GM13976 (cell line): ENCODE measurements at regions not wholly inside any gene's neighbourhood (a gene's known extent, or its start where the extent isn't known, plus 50 kb on each side); places are given as distances from the start of the nearest gene placed in this dataset.

ENCODE experiments used
- DNase-seq: peaks from one replicate; pipeline ENCODE4 v3.0.0; 2012; ENCODE audit warnings: low spot score
- in situ Hi-C: fragments of 300-500 bp; cut with MboI; formaldehyde crosslinking; loops from one replicate; pipeline ENCODE4 v1.12.0; 2022; ENCODE audit warnings: low sequenced_read_pairs, mixed read lengths, inconsistent platforms; ENCODE audit not compliant: unreplicated experiment
- TF ChIP-seq, protein P1 (sequence below): IDR thresholded peaks from 2 replicates; pipeline ENCODE4 v1.5.1; 2012; ENCODE audit warnings: borderline replicate concordance, mild to moderate bottlenecking; ENCODE audit not compliant: insufficient read depth; ENCODE audit errors: extremely low read depth, missing control alignments, control extremely low read depth

DNA sequence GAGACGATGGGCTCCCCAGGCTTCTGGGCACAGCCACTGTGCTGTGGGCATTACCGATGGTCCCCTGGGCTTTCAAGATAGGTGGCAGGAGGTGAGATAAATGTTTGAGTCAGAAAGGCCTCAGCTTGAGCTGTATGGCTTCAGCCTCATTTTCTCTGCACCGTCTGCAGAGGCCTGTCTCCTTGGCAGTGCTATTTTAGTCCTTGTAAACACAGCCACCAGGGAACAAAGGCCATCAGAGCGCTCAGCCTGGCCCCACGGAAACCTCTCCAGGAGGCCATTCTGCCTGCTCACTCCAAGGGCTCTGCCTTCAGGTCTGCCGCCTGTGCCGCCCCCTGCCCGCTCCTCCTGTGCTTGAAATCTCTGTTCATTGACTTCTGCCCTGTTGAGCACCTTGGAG lies 1424.9 kb downstream of the TBC1D22A start:
- TF ChIP-seq, protein P1, sequence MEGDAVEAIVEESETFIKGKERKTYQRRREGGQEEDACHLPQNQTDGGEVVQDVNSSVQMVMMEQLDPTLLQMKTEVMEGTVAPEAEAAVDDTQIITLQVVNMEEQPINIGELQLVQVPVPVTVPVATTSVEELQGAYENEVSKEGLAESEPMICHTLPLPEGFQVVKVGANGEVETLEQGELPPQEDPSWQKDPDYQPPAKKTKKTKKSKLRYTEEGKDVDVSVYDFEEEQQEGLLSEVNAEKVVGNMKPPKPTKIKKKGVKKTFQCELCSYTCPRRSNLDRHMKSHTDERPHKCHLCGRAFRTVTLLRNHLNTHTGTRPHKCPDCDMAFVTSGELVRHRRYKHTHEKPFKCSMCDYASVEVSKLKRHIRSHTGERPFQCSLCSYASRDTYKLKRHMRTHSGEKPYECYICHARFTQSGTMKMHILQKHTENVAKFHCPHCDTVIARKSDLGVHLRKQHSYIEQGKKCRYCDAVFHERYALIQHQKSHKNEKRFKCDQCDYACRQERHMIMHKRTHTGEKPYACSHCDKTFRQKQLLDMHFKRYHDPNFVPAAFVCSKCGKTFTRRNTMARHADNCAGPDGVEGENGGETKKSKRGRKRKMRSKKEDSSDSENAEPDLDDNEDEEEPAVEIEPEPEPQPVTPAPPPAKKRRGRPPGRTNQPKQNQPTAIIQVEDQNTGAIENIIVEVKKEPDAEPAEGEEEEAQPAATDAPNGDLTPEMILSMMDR: no peak
- in situ Hi-C loops: no loop called here
- DNase-seq: no peak

DNA sequence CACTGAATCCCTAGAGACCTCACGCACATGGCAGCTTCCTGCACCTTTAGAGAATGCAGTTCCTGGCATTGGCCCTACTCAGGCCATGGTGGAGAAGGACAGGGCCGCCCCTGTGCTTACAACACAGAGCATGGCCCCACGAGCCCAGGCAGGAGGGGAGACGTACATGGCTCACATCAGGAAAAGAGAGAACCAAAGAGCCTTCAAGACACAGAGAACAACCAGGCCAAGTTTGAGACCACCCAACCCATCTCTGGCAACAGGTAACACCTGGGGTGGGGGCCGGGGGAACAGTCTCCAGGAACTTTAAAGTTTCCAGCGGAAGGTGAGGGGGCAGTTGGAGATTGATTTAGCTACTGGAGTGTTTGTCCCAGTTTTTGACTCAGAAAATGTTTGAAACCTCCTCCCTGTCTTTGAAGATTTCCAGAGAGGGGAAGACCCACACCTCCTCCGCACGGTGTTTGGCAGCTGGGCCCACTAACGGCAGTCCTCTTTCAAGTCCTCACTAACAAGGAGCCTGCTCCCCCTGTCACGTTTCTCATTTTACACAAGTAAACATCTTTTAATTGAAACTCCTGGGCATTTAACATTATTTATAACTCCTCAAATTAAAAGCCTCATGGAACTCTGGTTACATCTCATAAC lies 1423.8 kb downstream of the TBC1D22A start:
- TF ChIP-seq, protein P1: no peak
- DNase-seq: no peak
- in situ Hi-C loops: no loop called here

DNA sequence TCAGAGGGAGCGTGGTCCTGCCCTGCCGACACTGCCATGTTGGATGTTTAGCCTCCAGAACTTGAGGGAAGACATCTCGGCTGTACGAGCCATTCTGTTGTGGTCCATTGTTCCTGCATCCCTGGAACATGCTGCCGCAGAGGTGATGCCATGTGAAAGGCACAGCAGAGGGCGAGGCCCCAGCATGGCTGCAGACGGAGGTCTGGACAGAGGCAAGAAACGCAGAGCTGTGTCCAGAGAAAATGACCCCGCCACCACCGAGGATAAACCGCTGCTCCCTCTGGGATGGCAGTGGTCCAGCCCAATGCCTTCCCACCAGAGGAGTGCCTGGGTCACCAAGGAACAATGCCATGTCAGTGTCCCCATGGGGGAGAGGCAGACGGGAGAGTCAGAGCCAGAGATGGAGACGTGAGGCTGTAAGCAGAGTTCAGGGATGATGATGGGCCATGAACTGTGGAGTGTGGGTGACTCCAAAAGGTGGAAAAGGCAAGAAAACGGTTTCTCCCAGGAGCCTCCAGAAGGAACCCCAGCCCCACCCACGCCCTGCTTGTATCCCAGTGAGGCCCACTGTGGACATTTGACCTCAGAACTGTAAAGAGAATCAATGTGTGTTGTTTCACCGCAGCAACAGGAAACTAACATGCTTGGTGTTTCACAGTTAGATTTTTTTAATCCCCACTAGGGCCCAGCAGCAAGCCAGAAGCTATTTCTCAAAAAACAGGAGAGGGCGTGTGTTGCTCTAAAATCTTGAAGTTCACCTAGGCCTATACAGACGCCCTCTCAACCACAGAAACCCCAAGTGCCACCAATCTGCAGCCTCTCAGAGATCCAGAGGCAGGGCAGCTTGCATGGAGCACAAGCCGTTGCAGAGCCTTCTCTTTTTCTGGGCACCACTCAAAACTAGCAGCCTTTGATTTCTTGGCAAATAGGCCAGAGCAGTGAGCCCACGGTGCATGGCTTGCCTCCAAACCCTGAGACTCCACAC lies 1422.9 kb downstream of the TBC1D22A start:
- TF ChIP-seq, protein P1: no peak
- DNase-seq: no peak
- in situ Hi-C loops: no loop called here

DNA sequence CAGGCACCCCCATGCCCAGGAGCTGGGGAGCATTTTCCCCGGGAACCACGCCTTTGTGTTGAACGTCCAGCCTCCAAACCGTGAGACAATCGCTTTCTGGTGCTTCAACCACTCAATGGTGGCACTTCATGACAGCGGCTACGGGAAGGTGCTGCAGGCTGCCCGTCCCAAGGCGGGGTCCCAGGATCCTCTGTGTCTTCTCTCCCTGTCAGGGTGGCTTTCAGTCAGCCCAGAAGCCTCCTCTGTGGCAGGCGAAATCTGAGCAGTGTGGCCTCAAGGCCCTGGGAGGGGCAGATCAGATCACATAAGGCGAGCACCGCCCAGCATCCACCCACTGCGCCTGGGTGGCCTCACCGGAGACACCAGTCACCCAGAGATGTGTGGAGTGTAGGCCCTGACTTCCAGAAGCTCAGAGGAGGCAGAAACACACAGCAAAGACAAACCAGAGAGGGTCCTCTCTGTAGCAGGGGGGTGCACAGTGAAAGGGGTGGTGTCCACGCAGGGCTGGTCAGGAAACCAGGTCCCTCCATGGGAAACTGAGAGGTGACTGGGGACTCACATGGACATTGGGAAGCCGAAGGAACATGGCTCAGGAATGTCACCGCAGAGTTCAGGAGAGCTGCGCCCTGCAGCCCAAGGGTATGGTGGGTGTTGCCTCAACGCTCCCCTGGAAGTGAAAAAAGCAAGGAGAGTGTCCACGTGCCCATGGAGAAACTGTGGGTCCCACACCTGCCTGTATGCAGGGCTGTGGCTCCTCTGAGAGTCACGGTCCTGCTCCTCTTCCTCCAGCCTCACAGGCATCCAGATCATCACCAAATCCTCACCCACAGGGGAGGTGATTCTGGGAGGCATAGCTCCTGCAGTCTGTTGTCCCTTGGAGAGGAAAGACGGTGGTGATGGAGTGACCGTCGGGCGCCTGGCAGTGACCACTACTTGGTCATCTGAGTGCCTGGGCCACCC lies 1420.7 kb downstream of the TBC1D22A start:
- TF ChIP-seq, protein P1: no peak
- in situ Hi-C loops: no loop called here
- no peak for DNase-seq

DNA sequence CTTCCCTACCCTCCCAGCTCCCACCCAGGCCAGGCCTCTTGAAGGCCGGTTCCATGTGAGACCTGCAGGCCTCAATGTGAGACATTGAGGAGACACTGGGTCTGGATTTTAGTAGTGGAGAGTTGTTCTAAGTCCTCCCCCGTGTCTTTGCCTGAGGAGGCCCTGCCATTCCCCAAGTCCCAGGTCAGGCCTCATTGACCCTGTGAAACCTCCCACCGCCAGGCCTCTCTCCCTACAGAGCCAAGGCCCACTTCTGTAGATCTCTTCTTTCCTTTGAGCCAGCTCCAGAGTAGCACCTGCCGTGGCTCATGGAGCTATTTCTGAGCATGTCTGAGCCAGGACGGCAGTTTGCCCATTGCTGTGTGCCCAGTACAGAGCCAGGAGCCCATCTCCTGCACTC lies 1419.6 kb downstream of the TBC1D22A start:
- DNase-seq: no peak
- TF ChIP-seq, protein P1: no peak
- in situ Hi-C loops: no loop called here
